ENCODE measurements at regions not wholly inside any gene's neighbourhood (a gene's known extent, or its start where the extent isn't known, plus 50 kb on each side); places are given as distances from the start of the nearest gene placed in this dataset.

GRCh38 chr9:8036914-8037524 is 237.4 kb upstream of the DMAC1 start:
- no peak for TF ChIP-seq MYC (IDR thresholded peaks at IDR 0.05; ENCODE audit: low read depth, low read length)
- no peak for TF ChIP-seq POLR2A (IDR thresholded peaks at IDR 0.05; ENCODE audit: low read depth, low read length)
- TF ChIP-seq EZH2 (IDR thresholded peaks at IDR 0.05; ENCODE audit: borderline replicate concordance, low read depth, low read length, severe bottlenecking), result no peak
- no peak for TF ChIP-seq CTCF (IDR thresholded peaks at IDR 0.05; ENCODE audit: extremely low read depth in 1 of 2, insufficient read depth in 1 of 2, low read depth in 1 of 2, low read length in 2 of 2)

Measured in endothelial cell of umbilical vein (primary cell).